ENCODE measurements at regions not wholly inside any gene's neighbourhood (a gene's known extent, or its start where the extent isn't known, plus 50 kb on each side); places are given as distances from the start of the nearest gene placed in this dataset.
"Not testable (repeated sequence)": the region's sequence is repeated elsewhere in the genome, so short reads cannot be mapped to it uniquely, and the experiment has no call there.

- no peak for DNase-seq (ENCODE audit: low spot score)
- no peak for ATAC-seq
These were observed 183.5 kb upstream of the ANXA10 start for GRCh38 chr4:167908816-167909215.

GRCh38 chr4:167912535-167912934, 179.8 kb upstream of the ANXA10 start:
- not testable (repeated sequence) for DNase-seq (ENCODE audit: low spot score); ATAC-seq

DNA sequence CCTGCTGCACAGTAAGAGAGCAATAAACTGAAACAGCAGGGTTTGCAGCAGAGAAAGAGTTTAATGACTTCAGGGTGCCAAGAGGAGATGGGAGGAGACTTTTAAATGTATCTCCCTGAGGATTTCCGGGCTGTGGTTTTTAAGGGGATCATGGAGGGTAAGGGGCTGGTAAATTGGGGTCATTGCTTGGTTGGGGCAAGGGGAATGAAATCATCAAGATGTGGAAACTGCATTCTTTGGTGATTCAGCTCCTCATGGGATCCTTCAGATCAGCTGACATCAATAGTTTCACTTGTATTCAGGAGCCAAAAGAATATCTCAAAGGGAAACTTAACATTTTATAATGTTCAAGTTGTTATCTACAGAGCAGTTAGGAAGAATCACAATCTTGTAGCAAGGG, 174.3 kb upstream of the ANXA10 start:
- ATAC-seq = no peak
- no peak for DNase-seq (ENCODE audit: low spot score)

- DNase-seq (ENCODE audit: low spot score) (no peak), ATAC-seq (no peak)
These were observed 162.2 kb upstream of the ANXA10 start for GRCh38 chr4:167930166-167930565.

GRCh38 chr4:167934216-167934615, 158.1 kb upstream of the ANXA10 start:
- DNase-seq (ENCODE audit: low spot score) (no peak), ATAC-seq (no peak)

DNA sequence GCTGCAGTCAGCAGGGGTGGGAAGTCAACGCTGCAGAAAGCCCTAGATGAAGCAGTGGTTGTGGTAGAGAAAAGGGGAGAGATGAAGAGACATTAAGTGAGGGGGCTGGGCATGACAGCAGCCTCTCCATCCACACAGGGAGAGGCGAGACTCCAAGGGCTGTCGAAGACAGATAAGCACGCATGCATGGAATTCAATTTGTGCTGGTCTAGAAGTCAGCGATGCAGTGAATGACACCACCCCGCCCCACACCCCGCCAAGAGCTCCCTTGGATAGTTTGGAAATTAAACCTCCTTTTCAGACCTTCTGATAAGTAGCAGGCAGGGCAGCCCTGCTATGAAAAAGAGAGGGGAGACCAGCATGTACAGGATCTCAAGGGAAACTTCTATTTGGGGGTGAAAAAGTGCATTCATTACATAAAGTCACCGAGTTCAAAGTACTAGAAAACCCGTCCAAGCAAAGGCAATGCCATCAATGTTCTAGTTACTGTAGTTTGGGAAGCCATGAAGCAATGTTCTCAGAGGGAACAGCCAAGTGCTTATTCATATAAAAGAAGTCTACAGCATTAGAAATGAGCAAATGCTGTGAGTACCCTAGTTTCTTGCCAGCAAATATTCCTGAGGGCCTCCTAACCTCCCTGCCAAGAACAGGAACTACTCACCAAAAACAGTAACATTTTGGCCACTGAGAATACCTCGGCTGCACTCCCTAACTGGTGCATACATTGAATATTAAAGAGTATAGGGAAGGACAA, 152.3 kb upstream of the ANXA10 start:
- DNase-seq (ENCODE audit: low spot score) = no peak
- no peak for ATAC-seq

- DNase-seq (ENCODE audit: low spot score) (no peak), ATAC-seq (no peak)
These were observed 148.3 kb upstream of the ANXA10 start for GRCh38 chr4:167943872-167944505.

- ATAC-seq = no peak
- no peak for DNase-seq (ENCODE audit: low spot score)
These were observed 147.6 kb upstream of the ANXA10 start for GRCh38 chr4:167944721-167945120.

DNA sequence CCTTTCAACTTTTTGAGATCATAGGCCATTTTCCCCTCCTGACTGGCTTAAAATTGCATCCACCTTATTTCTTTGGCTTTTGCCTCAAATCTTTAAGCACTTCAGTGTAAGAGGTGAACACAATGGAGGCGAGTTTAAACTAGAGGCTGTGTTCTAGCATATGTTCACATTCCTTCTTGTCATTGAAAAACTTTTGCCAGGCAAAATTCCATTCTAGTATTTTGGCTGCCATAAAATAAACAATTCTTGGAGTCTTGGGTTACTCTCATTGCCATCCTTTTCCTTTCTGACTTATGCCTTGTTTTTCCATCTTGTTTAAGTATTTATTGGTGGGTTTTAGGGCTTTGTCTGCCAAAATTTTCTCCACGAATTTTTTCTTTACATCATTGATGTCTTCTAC, 137.3 kb upstream of the ANXA10 start:
- no peak for ATAC-seq

DNA sequence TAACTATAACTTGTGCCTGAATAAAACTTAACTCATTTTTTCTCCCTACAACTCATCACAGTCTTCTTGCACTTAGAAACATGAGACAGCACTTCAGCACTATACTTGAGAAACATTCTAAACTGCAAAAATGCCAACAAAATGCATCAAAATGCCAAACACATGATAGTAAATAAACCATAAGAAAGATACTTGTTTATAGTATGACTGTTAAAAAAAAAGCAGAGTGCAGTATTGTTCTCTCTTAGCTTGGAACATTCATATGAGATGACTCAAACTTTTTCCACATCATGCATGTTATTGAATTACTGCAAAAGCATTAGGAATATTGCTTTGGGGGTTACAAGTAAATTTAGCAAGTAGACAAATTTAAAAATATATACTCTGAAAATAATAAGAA, 135.7 kb upstream of the ANXA10 start:
- DNase-seq (ENCODE audit: low spot score) = no peak
- no peak for ATAC-seq

More for the DNA sequence above, 137.3 kb upstream of the ANXA10 start:
- no peak for DNase-seq (ENCODE audit: low spot score)

GRCh38 chr4:167964766-167965373, 127.5 kb upstream of the ANXA10 start:
- no peak for DNase-seq (ENCODE audit: low spot score)
- no peak for ATAC-seq

- DNase-seq (ENCODE audit: low spot score) = no peak
- no peak for ATAC-seq
These were observed 126.2 kb upstream of the ANXA10 start for GRCh38 chr4:167966143-167966542.

GRCh38 chr4:167973513-167973912, 118.8 kb upstream of the ANXA10 start:
- ATAC-seq (no peak), DNase-seq (ENCODE audit: low spot score) (no peak)

- DNase-seq (ENCODE audit: low spot score) = no peak
These were observed 106.8 kb upstream of the ANXA10 start for GRCh38 chr4:167985565-167985964.

DNA sequence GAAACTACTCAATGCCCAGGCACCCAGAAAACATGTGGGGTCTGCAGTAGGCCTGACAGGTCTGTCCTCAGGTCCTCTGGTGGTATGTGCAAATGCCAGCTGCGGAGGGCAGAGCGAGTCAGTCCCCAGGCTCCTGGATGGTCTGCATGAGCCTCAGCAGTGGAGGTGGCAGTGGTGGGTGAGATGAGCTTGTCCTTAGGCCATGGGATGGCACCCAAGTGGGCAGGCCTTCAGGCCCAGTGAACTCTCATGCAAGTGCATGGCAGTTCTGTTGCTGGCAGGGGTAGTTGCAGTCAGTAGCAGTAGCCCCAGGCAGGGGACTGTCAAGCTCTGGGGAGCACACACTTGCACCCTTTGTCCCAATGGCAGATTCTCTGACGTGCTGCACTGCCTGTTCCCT, 106.3 kb upstream of the ANXA10 start:
- ATAC-seq = no peak
- DNase-seq (ENCODE audit: low spot score) = no peak

More at GRCh38 chr4:167985565-167985964, 106.8 kb upstream of the ANXA10 start:
- no peak for ATAC-seq

DNA sequence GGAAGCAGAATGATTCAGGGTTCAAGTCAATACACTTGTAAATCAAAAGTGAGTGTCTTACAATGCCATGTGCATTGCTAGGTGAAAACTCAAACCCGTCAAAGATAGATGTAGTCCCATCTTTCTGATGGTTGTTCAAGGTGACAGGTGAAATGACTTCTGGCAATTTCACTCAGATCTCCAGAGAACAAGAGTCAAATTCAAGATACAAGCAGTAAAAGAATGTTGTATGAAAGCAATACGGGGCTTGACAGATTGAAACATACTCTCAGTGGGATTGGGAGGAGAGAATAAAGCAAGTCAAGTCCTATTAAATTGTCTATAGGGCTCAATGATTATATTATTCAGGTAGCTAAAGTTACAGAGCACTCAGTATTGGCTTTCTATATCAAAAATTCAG, 105.1 kb upstream of the ANXA10 start:
- DNase-seq (ENCODE audit: low spot score) (no peak), ATAC-seq (no peak)

DNA sequence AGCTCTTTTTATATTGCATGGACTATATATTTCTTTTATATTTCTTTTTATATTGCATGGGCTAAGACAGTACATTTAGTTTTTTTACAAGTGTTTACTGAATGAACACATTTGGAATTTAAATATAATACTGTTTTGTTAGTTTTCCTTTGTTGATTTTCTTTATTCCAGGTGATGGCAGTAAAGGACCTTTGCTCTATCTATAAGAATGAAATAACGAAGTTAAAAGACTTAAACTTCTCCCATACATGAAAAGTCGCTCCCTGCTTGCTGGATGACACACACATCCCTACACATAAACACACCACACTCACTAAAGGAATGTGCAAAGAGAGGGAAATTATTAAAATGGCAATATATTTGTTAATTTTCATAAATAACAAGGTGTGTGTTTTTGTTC, 102.5 kb upstream of the ANXA10 start:
- DNase-seq (ENCODE audit: low spot score) (no peak), ATAC-seq (no peak)

DNA sequence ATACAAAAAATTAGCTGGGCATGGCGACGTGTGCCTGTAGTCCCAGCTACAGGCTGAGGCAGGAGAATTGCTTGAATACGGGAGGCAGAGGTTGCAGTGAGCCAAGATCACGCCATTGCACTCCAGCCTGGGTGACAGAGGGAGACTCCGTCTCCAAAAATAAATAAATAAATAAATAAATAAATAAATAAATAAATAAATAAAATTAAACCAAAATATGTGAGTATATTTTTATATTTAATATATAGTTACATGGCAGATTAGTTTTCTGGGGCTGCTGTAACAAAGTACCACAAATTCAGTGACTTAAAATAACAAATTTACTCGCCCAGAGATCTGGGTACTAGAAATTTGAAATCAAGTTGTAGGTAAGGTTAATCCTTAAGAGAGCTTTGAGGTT, 84.2 kb upstream of the ANXA10 start:
- DNase-seq (ENCODE audit: low spot score); ATAC-seq: not testable (repeated sequence)

GRCh38 chr4:168019019-168019651, 73.2 kb upstream of the ANXA10 start:
- no peak for DNase-seq (ENCODE audit: low spot score)
- no peak for ATAC-seq

GRCh38 chr4:168019921-168020320, 72.4 kb upstream of the ANXA10 start:
- no peak for ATAC-seq
- no peak for DNase-seq (ENCODE audit: low spot score)

DNA sequence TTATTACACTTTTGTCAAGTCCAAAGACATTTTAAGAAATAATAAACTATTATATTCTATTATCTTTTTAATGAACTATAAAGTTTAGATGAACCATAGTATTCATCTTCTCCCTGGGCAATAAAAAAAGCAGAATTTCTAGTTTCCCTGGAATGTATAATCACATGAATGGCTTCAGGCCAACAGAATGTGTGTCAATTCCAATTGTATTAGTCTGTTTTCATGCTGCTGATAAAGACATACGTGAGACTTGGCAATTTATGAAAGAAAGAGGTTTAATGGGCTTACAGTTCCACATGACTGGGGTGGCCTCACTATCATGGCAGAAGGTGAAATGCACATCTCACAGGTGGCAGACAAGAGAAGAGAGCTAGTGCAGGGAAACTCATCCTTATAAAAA, 70.7 kb upstream of the ANXA10 start:
- no peak for ATAC-seq
- no peak for DNase-seq (ENCODE audit: low spot score)

DNA sequence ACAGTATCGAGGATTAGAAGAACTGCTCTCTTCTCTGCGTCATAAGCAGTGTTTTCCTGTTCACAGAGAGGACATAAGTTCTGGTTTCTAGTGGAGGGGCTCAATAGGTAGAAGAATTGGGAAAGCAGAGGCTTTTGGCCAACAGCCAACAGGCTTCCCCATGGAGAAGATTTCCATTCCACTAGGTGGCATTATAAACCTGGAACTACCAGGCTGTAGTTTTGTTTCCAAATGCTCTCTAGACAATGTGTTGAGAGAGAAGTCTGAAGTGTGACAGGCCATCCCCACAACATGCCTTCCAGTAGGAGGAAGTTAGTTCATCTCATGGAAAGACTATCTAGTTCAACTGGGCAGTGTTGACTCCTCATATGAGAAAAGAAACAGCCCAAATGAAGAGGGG, 63.8 kb upstream of the ANXA10 start:
- DNase-seq (ENCODE audit: low spot score) (peak; percentile 56), ATAC-seq (peak; percentile 84)

All from left lobe of liver (tissue), 2 donors.